K562 (cell line): ENCODE measurements at regions not wholly inside any gene's neighbourhood (a gene's known extent, or its start where the extent isn't known, plus 50 kb on each side); places are given as distances from the start of the nearest gene placed in this dataset.
"Not testable (repeated sequence)": the region's sequence is repeated elsewhere in the genome, so short reads cannot be mapped to it uniquely, and the experiment has no call there.

Source experiments
- ATAC-seq: fragments of 200-7000 bp; cut with Tn5 transposase; 3 replicates; pipeline ENCODE4 v1.9.1; 2020; ENCODE audit warnings: moderate library complexity
- BruUV-seq: library from RNA; stranded (reverse); fragments of 400-500 nt; replicated peaks from 2 replicates; lab custom pipeline; 2021; lab: Mats Ljungman, UMichigan
- CTCF ChIA-PET: fragments of 300-600 bp; formaldehyde crosslinking; extraction: SDS; loops from one replicate; lab custom pipeline; 2021; ENCODE audit warnings: low intra/inter-chr PET ratio; lab: Yijun Ruan, JAX
- POLR2A ChIA-PET: fragments of 300-600, 350-650 bp; sonication (Branson Sonifier 250); formaldehyde crosslinking; extraction: SDS; loops from one replicate; lab custom pipeline; 2021; ENCODE audit warnings: antibody characterized with exemption, inconsistent platforms; lab: Yijun Ruan, JAX
- DNase-seq, 4 experiments: peaks; one replicate each; pipeline versions ENCODE4 v3.0.0 to v3.0.0-alpha.2; 2011 to 2018; ENCODE audit warnings: low spot score in 3 of 4, mixed read lengths in 3 of 4; ENCODE audit errors: extremely low read depth in 1 of 4
- FAIRE-seq: peaks from 2 replicates; lab custom pipeline; 2011; peaks lifted over from hg19 to GRCh38; lab: Jason Lieb, UNC
- H2AFZ ChIP-seq: 2 replicates; pipeline ENCODE4 v1.6.0; 2011; ENCODE audit warnings: low read depth, low read length, control low read depth, inconsistent platforms
- H3K27ac ChIP-seq: fragments of 200-600 bp; 3 replicates; pipeline ENCODE4 v1.8.0; 2011; ENCODE audit warnings: low read depth, mild to moderate bottlenecking, control low read depth, inconsistent platforms, low read length, moderate library complexity, mixed read lengths; ENCODE audit errors: extremely low read depth
- H3K27me3 ChIP-seq, 2 experiments: fragments of 300-600 bp in 1 of 2; 2 replicates in 1 of 2; 3 replicates in 1 of 2; pipeline versions ENCODE4 v1.6.0 to v1.8.0; 2011; ENCODE audit warnings: inconsistent platforms in 2 of 2, low read length in 2 of 2, mild to moderate bottlenecking in 1 of 2, mixed read lengths in 1 of 2, moderate library complexity in 1 of 2; ENCODE audit not compliant: control insufficient read depth in 2 of 2, insufficient read depth in 2 of 2
- H3K36me3 ChIP-seq: fragments of 300-600 bp; 3 replicates; pipeline ENCODE4 v1.8.0; 2011; ENCODE audit warnings: mild to moderate bottlenecking, low read length, inconsistent platforms; ENCODE audit not compliant: control insufficient read depth, insufficient read depth
- H3K4me1 ChIP-seq, 2 experiments: fragments of 200-600 bp in 1 of 2; replicated peaks in 1 of 2; 2 replicates in 1 of 2; 3 replicates in 1 of 2; pipeline versions ENCODE4 v1.5.1 to v1.8.0; 2011; ENCODE audit warnings: inconsistent platforms in 2 of 2, low read length in 2 of 2, mild to moderate bottlenecking in 1 of 2, mixed read lengths in 1 of 2, moderate library complexity in 1 of 2; ENCODE audit not compliant: control insufficient read depth in 2 of 2, insufficient read depth in 2 of 2
- H3K4me2 ChIP-seq: 2 replicates; pipeline ENCODE4 v1.6.1; 2011; ENCODE audit warnings: low read length, control low read depth, inconsistent platforms, mixed read lengths; ENCODE audit not compliant: insufficient read depth
- H3K4me3 ChIP-seq: fragments of 200-600 bp; sonication (generic), shearing (Covaris generic); 2 replicates; pipeline ENCODE4 v1.5.1; 2016; ENCODE audit warnings: control low read depth, inconsistent platforms
- H3K79me2 ChIP-seq: fragments of 200-600 bp; 3 replicates; pipeline ENCODE4 v1.8.0; 2011; ENCODE audit warnings: low read length, inconsistent platforms; ENCODE audit not compliant: control insufficient read depth, insufficient read depth
- H3K9ac ChIP-seq, 2 experiments: 2 replicates each; pipeline versions ENCODE4 v1.6.0 to v1.6.1; 2011; ENCODE audit warnings: low read depth in 2 of 2, low read length in 2 of 2, control low read depth in 1 of 2, inconsistent platforms in 1 of 2, mild to moderate bottlenecking in 1 of 2, mixed read lengths in 1 of 2; ENCODE audit not compliant: insufficient read depth in 1 of 2
- H3K9me1 ChIP-seq: one replicate; pipeline ENCODE4 v1.6.0; 2011; ENCODE audit warnings: inconsistent platforms, mild to moderate bottlenecking, low read length, moderate library complexity; ENCODE audit not compliant: control insufficient read depth, insufficient read depth
- H3K9me3 ChIP-seq: replicated peaks from 2 replicates; pipeline ENCODE4 v1.5.1; 2011; ENCODE audit warnings: low read depth, low read length, inconsistent platforms; ENCODE audit not compliant: control insufficient read depth, insufficient read depth
- H4K20me1 ChIP-seq: replicated peaks from 2 replicates; pipeline ENCODE4 v1.6.1; 2011; ENCODE audit warnings: low read length, inconsistent platforms, mixed read lengths; ENCODE audit not compliant: control insufficient read depth, insufficient read depth
- CHD7 ChIP-seq: fragments of 200-600 bp; sonication (generic); IDR thresholded peaks from one replicate; pipeline ENCODE4 v1.6.1; 2012; ENCODE audit warnings: mild to moderate bottlenecking, low read depth, low read length, inconsistent platforms
- WGBS: fragments of 100-300 bp; shearing (Covaris generic); methylation state at CpG from one replicate; pipeline ENCODE4 v1.1.6; 2016; ENCODE audit warnings: low coverage, mixed read lengths; ENCODE audit not compliant: insufficient coverage; ENCODE audit errors: missing lambda C conversion rate; 5-methylcytosine and 5-hydroxymethylcytosine counted together
- in situ Hi-C: fragments of 300-500 bp; cut with MboI; formaldehyde crosslinking; loops from 4 replicates; pipeline ENCODE4 v1.15.0; 2018; ENCODE audit warnings: inconsistent platforms, mixed read lengths
- intact Hi-C: fragments of 100-400 bp; cut with micrococcal nuclease; formaldehyde crosslinking; loops from 2 replicates; pipeline ENCODE4 v1.14.2; 2022
- TF ChIP-seq, protein P1 (sequence below): IDR thresholded peaks from 3 replicates; pipeline ENCODE4 v1.6.1; 2011; ENCODE audit warnings: borderline replicate concordance, mild to moderate bottlenecking, moderate library complexity; ENCODE audit not compliant: insufficient read length; ENCODE audit errors: extremely low read depth

- TF ChIP-seq CHD7, result no peak
- TF ChIP-seq, protein P1, sequence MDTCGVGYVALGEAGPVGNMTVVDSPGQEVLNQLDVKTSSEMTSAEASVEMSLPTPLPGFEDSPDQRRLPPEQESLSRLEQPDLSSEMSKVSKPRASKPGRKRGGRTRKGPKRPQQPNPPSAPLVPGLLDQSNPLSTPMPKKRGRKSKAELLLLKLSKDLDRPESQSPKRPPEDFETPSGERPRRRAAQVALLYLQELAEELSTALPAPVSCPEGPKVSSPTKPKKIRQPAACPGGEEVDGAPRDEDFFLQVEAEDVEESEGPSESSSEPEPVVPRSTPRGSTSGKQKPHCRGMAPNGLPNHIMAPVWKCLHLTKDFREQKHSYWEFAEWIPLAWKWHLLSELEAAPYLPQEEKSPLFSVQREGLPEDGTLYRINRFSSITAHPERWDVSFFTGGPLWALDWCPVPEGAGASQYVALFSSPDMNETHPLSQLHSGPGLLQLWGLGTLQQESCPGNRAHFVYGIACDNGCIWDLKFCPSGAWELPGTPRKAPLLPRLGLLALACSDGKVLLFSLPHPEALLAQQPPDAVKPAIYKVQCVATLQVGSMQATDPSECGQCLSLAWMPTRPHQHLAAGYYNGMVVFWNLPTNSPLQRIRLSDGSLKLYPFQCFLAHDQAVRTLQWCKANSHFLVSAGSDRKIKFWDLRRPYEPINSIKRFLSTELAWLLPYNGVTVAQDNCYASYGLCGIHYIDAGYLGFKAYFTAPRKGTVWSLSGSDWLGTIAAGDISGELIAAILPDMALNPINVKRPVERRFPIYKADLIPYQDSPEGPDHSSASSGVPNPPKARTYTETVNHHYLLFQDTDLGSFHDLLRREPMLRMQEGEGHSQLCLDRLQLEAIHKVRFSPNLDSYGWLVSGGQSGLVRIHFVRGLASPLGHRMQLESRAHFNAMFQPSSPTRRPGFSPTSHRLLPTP, result no peak
Measured at GRCh38 chr3:78260388-78260787, 1220.5 kb downstream of the ROBO2 start (continued).

DNA sequence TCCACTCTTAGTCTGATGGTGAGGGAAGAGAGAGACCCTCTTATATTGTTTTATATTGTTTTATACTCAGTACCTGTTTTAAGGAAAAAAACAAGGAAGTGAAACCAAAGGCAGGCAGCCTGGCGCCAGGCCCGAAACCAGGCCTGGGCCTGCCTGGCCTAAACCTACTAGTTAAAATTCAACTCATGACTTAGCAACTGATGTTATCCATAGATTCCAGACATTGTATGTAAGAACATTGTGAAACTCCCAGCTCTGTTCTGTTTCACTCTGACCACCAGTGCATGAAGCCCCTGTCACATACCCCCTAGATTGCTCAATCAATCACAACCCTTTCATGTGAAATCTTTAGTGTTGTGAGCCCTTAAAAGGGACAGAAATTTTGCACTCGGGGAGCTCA lies 1226.7 kb downstream of the ROBO2 start:
- FAIRE-seq, H3K4me3 ChIP-seq, H2AFZ ChIP-seq, H3K4me2 ChIP-seq, DNase-seq, H3K79me2 ChIP-seq, H3K27me3 ChIP-seq, H3K9me3 ChIP-seq, H3K4me1 ChIP-seq, CTCF ChIA-PET, intact Hi-C loops, in situ Hi-C loops, H4K20me1 ChIP-seq, H3K9ac ChIP-seq, H3K9me1 ChIP-seq, ATAC-seq, POLR2A ChIA-PET, BruUV-seq, H3K36me3 ChIP-seq, H3K27ac ChIP-seq: not testable (repeated sequence)
- 0% methylated on average over 3 of the region's 3 CpGs for WGBS
